HG02885 (cell line): ENCODE measurements at regions not wholly inside any gene's neighbourhood (a gene's known extent, or its start where the extent isn't known, plus 50 kb on each side); places are given as distances from the start of the nearest gene placed in this dataset.
"Not testable (repeated sequence)": the region's sequence is repeated elsewhere in the genome, so short reads cannot be mapped to it uniquely, and the experiment has no call there.

ENCODE experiments used
- ATAC-seq: cut with Tn5 transposase; IDR thresholded peaks from one replicate; pipeline ENCODE4 v1.9.1; 2021; ENCODE audit warnings: mild to moderate bottlenecking; ENCODE audit not compliant: unreplicated experiment, poor library complexity

DNA sequence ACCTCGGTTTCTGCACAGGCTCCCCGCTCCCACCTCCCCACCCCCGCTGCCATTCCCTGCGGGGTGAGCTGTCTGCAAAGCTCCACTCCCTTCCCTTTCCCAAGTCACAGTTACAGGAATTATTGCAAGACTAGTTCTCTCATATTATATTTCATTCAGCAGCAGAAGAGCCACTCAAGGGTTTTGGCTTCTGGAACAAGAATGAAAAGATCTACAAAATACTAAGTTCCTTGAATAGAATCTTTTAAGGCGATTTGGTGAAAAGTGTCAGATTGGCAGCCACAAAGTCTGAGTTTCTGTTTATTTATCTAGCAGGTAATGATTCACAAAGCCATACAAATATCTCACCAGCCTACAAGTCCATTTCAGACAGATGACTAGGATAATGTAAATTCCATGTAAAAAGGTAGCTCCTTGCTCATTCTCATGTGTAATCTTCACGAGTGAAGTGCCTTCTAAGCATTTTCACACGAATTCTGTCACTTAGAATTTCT is 221.9 kb upstream of the RBBP8 start:
- no peak for ATAC-seq

DNA sequence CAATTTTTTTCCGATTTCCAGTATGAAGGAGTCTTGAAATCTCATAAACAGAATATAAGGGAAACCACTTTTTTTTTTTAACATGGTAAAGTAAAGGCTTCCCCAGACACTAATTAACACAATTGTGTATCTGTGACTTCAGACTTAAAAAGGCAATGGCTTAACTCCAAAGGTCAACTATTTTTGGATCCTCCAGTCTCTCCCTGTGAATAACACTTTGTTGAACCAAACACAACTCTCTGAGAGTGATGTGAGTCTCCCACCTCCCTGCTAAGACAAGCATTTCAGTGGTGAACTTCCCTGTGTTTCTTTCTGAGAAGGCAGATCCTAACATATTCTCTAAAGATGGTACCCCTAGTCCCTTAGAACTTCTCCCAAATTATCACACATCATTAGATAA is 219.6 kb upstream of the RBBP8 start:
- no peak for ATAC-seq

DNA sequence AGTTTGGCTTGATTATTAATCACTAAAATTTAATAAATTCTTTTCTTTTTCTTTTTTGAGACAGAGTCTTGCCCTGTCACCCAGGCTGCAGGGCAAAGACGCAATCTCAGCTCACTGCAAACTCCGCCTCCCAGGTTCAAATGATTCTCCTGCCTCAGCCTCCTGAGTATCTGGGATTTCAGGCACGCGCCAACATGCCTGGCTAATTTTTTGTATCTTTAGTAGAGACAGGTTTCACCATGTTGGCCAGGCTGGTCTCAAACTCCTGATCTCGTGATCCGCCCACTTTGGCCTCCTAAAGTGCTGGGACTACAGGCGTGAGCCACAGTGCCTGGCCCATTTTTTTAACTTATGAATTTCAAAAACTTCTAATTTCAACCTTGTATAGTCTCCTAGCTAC is 215.6 kb upstream of the RBBP8 start:
- not testable (repeated sequence) for ATAC-seq

DNA sequence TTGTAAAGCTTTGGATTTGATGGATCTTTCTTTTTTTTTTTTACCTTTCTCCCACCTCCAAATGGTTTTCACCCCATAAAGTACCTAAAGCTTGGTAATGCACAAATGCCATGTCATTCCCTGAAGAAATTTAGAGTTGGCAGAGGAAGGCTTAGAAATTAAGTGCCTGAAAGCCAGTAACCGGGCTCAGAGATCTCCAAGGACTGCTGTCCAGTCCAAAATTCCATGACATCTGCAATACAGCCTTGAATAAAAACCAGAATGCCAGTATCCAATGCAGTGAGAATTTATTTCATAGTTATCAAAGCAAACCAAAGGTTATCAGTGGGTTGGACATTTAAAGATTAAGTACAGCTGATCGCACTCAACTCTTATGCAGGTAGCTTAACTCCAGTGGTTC is 209.9 kb upstream of the RBBP8 start:
- ATAC-seq, result no peak

DNA sequence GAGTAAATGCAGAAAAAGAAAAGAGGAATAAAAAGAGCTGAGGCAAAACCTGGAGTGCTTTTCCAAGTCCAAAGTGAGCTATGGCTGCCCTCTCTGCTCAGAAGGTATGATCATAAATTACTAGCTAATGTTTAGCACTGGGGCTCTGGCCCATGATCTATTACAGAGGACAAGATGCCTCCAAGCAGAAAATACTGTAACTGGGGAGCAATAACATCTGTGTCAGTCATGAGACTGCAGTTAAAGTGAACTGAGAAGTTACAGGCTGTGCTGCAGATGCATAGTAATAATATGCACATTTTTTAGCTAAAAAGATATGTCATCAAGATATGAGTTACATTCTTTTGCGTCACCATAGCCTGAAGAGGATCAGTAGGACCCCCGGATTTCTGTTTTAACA is 209.4 kb upstream of the RBBP8 start:
- ATAC-seq, result no peak

DNA sequence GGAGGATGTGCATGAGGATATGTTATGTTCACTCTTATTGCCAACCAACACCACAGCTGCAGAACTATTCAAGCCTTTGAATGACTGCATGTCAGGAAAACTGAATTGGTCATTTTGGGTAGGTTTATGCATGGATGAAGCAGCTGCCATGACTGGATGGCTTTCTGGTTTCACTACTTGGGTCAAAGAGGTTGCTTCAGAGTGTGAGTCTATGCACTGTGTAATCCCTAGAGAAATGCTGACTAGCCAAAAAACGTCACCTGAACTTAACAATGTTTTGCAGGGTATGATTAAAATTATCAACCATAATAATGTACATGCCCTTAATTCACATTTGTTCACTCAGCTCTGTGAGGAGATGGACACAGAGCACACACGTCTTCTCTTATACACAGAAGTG is 206.7 kb upstream of the RBBP8 start:
- no peak for ATAC-seq

DNA sequence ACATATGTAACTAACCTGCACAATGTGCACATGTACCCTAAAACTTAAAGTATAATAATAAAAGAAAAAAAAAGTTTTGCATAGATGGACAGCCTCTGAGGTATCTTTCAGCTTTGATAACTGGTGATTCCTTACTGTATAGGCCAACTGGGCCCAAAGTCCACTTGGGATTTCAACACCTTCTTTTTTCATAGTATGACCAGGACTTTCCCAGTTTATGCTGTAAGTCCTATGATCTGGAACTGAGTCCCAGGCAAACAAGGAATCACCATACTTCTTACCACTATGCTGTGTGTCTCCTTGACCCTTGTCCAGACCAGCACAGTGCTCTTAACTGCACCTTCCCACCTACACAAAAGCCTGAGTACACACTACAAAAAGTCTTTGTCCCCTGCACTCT is 205.1 kb upstream of the RBBP8 start:
- no peak for ATAC-seq

DNA sequence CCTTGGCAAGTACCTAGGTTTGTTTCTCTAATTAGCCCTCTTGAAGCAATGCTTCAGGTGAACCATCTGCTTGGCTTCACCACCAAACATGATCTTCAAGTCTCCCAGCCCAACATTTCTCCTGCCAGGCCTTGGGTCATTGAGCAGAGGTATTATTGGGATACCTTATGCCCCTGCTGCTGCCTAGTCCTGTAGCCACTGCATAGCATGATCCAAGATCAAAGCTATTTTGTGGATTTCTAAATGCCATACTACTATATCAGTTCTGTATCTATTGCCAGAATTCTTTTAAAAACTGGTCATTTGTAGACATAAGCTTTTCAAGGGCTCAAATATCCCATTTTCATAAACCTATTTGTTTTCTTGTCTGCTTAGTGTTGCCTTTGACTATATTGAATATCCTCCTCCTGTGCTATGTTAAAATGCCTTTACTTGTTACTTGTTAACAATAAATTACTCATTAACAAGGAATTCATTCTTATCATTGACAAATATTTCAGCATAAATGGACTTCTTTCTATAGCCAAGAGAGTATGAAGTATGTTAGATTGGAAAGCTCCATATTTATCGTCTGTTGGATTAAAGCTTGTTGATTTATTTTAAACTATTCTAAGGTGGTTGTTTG is 204.5 kb upstream of the RBBP8 start:
- ATAC-seq, result no peak

DNA sequence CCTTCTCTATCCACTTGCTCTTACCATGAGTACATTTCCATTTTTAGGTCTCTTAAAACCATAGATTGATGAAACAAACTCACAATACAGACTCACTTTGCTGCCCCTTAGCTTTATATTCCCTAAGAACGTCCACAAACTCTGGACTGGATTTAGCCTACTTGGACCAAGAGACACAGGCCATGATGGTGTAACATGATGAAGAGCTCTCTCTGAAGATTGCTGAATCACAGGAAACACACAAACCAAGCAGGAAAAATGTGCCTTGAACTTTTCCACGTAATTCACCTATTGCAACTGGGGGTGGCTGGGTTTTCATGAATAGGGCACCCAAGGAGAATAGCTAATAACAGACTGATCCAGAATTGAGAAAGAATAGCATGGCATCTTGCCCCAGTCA is 201.7 kb upstream of the RBBP8 start:
- no peak for ATAC-seq

DNA sequence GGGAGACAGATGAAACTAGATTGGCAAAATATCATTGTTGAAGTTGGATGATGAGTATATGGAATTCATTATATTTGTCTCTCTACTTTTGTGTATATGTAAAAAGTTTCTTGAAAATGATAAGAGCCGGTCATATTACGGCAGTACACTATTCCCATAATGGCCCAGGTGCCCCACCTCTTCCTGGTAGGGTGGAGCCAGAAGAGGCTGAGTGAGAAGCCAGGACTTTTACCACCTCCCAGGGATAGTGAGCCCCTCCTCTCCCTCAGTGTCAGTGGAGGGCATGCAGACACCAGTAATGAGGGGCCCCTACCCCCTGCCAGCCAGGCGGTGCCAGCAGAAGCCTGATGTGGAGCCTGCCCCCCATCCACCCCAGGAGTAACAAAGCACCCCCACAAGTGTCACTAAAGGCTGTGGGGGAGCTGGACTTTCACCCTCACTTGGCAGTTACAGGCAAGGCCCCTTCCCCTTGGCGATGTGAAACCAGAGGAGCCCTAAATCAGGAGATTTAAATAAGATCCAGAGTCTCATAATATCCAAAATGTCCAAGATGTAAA is 198.9 kb upstream of the RBBP8 start:
- ATAC-seq, result no peak

DNA sequence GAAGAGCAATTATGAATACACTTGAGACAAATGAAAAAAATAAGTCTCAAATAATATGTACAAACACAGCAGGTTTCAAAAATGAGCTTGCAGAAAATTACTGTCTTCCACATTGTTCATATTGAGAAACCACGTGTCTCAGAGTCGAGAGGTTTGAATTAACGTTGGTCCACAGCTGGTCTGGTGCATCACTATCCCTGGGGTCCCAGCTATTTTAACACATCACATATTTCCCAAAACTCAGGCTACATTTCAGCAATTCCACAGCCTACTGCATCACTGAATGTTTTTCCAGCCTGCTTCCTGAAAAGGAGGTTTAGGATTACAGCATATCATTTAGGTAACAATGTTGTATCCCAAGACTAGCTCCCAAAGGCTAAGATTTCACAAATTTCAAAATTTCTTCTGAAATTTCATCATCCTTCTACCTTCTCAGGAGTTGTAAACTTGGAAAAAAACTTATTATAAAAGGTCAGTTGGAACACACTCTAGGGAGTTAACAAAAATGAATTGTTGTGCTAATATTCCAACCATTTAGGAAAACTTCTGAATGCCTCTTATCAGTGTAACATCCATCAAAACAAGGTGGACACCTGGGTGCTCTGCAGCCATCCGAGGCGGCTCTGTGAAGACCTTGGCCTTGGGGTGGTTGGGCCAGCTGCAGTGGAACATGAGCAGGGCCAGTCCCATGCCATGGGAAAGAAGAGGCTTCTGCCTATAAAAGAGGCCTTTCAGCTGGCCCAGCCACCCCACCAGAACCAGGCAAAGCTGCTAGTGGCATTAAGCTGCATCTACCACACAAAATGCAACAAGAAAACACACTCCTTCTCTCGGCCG is 198.1 kb upstream of the RBBP8 start:
- ATAC-seq, result no peak

DNA sequence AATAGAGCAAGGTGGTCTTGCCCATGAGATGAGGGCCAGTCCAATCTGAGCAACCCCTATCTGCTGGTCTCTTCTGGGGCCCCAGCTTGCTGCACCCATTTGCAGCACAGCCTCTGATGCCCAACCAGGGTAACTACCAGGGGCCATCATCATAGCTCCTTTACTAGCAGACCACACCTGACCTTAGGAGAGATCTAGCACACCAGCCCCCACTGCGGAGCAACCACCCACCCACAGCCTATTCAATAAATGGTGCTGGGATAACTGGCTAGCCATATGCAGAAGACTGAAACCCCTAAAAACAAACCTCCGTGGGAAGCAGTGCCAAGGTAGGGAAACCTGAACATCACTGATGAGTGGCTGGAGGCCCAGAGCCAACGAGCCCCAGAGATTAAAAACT is 196.1 kb upstream of the RBBP8 start:
- ATAC-seq, result no peak

DNA sequence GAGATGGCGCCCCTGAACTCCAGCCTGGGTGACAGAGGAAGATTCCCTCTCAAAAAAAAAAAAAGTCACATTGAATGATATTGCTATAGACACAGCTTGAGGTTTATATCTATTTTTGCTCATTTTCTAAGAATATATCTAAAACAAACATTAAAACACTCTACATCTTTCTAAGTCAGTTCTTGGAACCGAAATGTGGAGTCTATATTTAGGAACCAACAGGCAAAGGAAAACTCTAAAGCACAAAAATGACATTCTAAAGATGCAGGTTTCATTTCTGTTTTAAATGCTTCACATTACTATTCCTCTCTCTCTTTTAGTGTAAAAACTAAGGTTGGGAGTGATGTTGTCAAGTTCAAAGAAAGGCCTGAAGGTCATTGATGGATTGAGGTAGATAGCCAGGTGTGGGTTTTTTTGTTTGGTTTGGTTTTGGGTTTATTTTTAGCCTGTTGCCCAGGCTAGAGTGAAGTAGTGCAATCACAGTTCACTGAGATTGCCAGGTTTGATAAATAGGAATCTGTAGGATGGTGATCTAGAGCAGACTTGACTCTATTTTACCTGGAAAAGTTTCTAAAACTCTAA is 194.0 kb upstream of the RBBP8 start:
- ATAC-seq, result no peak

DNA sequence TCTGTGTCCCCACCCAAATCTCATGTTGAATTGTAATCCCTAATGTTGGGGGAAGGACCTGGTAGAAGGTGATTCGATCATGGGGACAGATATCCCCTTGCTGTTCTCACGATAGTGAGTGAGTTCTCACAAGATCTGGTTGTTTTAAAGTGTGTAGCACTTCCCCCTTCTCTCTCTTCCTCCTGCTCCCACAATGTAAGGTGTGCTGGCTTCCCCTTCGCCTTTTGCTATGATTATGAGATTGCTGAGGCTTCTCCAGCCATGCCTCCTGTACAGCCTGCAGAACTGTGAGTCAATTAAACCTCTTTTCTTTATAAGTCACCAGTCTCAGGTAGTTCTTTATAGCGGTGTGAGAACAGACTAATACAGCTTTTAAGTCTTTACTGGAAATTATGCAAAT is 193.3 kb upstream of the RBBP8 start:
- no peak for ATAC-seq

DNA sequence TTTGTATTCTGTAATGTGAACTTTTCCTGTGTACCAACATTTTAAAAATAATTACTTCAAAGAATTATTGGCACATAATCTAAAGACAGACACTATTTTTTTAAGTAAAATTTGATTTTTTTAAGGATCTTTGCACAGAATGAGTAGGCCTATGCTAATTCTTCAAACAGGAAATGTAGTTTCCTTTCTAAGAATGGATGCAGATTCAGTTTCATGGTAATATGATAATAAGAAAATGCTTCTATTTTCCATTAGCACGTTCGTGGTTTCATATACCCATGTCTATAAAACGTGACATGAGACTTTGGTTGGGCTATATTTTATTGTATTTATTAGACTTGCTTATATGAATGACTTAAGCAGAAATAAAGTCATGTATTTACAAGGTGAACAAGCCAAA is 191.8 kb upstream of the RBBP8 start:
- ATAC-seq, result no peak

DNA sequence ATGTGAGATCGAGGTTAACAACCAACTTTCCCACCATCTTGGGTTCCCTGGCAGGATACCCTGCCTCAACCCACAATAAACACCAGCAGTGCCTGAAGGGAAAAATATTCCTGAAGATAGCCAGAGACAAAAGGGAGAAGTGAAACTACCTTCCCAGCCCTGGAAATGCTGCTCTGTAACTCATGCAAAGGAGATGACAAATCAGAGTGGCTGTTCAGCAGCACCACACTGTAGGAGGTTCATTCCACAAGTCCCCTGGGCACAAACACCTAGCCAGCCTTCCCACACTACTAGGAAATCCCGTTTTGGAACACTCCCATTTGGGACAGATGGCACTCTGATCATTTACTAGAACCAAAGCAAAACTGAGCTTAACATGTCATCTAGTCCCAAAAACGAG is 190.7 kb upstream of the RBBP8 start:
- no peak for ATAC-seq

DNA sequence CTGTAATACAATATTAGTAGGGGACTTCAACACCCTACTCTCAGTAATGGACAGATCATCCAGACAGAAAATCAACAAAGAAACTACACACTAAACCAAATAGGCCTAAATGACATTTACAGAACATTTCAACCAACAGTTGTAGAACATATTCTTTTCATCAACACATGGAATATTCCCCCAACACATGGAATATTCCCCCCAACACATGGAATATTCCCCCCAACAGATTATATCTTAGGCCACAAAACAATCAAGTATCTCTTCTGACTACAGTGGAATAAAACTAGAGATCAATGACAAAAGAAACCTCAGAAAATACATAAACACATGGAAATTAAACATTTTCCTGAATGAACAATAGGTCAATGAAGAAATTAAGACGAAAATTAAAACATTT is 187.2 kb upstream of the RBBP8 start:
- no peak for ATAC-seq

DNA sequence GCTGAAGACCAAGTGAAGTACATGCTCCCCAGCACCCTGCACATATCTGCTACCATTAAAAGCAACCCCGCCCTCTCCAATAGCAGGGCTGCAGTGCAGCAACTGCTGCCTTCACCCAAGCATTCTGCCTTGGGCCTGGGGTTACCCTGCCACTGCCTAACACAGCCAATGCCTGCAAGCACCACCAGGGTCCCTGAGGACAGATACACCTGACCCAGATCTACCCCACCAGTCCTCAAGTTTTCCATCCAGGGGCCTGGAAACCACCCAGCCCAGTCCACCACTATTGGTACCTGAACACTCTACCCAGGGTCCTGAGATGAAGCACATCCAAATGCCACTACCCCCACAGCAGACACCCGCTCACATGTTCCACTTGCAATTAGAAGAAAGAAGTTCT is 181.1 kb upstream of the RBBP8 start:
- ATAC-seq, result no peak

DNA sequence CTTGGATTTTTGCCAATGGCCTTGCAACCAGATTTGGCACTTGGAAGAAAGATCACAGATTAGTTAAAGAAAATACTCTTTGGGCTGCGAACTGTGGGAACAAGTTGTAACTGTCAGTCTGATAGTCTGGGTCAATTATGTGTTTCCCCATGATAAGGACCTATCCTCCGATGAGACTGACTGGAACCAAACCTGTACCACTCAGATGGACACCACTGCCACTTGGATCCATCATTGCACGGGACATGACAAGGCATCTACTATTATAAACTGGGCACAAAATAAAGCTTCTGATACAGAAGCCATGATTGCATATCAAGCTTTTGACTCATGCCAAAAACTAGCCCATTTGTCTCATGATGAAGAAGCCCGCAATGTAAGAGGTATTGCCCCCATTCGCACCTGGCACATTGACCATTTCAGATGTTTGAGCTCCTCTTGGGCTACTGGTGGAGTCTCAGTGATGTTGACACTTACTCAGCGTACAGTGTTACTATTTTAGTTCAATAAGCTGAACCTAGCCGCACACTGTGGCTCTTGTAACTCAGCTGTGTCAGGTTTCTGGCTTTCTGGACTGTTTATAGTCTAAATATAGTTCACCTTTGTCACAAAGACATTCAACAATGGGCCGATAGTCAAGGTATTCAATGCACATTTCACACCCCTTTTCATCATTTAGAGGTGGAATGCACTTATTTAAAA is 179.8 kb upstream of the RBBP8 start:
- ATAC-seq, result no peak

DNA sequence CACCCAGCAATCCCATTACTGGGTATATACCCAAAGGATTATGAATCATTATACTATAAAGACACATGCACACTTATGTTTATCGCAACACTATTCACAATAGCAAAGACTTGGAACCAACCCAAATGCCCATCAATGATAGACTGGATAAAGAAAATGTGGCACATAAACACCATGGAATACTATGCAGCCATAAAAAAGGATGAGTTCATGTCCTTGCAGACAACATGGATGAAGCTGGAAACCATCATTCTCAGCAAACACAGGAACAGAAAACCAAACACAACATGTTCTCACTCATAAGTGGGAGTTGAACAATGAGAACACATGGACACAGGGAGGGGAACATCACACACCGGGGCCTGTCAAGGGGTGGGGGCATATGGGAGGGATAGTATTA is 169.1 kb upstream of the RBBP8 start:
- ATAC-seq, result not testable (repeated sequence)

DNA sequence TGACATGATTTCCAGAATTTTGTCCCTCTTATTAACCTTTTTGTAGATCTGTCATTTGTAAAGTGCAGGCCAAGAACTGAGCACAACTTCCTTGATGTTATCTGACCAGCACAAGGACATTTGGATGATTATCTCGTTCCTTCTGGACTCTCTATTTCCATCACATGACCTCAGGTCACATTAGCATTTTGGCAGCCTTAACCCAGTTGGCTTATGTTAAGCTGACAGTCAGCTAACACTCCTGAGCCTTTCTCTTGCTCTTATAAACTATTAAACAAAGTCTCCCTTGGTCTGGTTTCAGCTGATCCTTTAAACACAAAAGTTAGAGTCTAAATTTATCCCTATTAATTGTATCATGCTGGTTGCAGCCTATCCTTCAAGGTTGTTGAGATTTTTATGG is 167.2 kb upstream of the RBBP8 start:
- ATAC-seq, result no peak
